B cell (primary cell): ENCODE measurements at regions not wholly inside any gene's neighbourhood (a gene's known extent, or its start where the extent isn't known, plus 50 kb on each side); places are given as distances from the start of the nearest gene placed in this dataset.

ENCODE experiments used
- EZH2 ChIP-seq: IDR thresholded peaks from 2 replicates; pipeline ENCODE4 v1.6.1; 2012; ENCODE audit warnings: borderline replicate concordance, low read depth, mild to moderate bottlenecking, moderate library complexity, low read length; ENCODE audit not compliant: insufficient read depth, poor library complexity, severe bottlenecking
- TF ChIP-seq, protein P1 (sequence below): fragments of 200-600 bp; IDR thresholded peaks from one replicate; pipeline ENCODE4 v1.8.0; 2022; ENCODE audit warnings: antibody characterized with exemption, mild to moderate bottlenecking

DNA sequence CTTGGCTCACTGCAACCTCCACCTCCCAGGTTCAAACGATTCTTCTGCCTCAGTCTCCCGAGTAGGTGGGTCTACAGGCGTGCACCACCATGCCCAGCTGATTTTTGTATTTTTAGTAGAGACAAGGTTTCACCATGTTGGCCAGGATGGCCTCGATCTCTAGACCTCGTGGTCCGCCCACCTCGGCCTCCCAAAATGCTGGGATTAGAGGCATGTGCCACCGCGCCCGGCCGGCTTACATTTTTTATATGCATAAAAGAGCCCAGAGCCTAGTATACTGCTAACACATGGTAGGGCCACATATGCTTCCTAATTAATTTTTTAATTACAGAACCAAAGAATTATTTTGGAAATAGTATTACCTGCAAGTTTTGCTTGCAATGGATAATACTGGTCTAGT, 1325.4 kb downstream of the PLA2G4A start:
- TF ChIP-seq, protein P1, sequence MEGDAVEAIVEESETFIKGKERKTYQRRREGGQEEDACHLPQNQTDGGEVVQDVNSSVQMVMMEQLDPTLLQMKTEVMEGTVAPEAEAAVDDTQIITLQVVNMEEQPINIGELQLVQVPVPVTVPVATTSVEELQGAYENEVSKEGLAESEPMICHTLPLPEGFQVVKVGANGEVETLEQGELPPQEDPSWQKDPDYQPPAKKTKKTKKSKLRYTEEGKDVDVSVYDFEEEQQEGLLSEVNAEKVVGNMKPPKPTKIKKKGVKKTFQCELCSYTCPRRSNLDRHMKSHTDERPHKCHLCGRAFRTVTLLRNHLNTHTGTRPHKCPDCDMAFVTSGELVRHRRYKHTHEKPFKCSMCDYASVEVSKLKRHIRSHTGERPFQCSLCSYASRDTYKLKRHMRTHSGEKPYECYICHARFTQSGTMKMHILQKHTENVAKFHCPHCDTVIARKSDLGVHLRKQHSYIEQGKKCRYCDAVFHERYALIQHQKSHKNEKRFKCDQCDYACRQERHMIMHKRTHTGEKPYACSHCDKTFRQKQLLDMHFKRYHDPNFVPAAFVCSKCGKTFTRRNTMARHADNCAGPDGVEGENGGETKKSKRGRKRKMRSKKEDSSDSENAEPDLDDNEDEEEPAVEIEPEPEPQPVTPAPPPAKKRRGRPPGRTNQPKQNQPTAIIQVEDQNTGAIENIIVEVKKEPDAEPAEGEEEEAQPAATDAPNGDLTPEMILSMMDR = no peak
- no peak for TF ChIP-seq EZH2
